Muscle of leg (tissue), 3 donors: ENCODE measurements at regions not wholly inside any gene's neighbourhood (a gene's known extent, or its start where the extent isn't known, plus 50 kb on each side); places are given as distances from the start of the nearest gene placed in this dataset.

ENCODE experiments used
- DNase-seq: peaks from one replicate; pipeline ENCODE4 v3.0.0; 2013
- H3K27ac ChIP-seq: one replicate; pipeline ENCODE4 v1.5.1; 2013; ENCODE audit warnings: mild to moderate bottlenecking, low read length, control low read depth
- H3K27me3 ChIP-seq: one replicate; pipeline ENCODE4 v1.6.1; 2013; ENCODE audit warnings: low read length; ENCODE audit not compliant: control insufficient read depth, insufficient read depth
- H3K36me3 ChIP-seq: one replicate; pipeline ENCODE4 v1.6.1; 2013; ENCODE audit warnings: low read length; ENCODE audit not compliant: control insufficient read depth, insufficient read depth
- H3K4me1 ChIP-seq: one replicate; pipeline ENCODE4 v1.6.1; 2013; ENCODE audit warnings: low read length; ENCODE audit not compliant: control insufficient read depth, insufficient read depth
- H3K4me3 ChIP-seq: one replicate; pipeline ENCODE4 v1.5.1; 2013; ENCODE audit warnings: low read length, control low read depth
- H3K9me3 ChIP-seq: replicated peaks from 2 replicates; pipeline ENCODE4 v1.6.1; 2013; ENCODE audit warnings: low read depth, low read length; ENCODE audit not compliant: control insufficient read depth
- WGBS: methylation state at CpG from one replicate; pipeline ENCODE4 v1.1.5; 2013; ENCODE audit warnings: missing lambda C conversion rate; ENCODE audit not compliant: insufficient coverage; 5-methylcytosine and 5-hydroxymethylcytosine counted together

- Histone ChIP-seq H3K4me1 (no peaks in the 10 kb centered on the region), H3K27me3 (no peaks in the 10 kb centered on the region), H3K27ac (no peak overlapping the region), H3K36me3 (no peaks in the 10 kb centered on the region), H3K4me3 (no peak overlapping the region), H3K9me3 (peaks cover 7% of the 10 kb centered on the region)
- WGBS: no CpG with 5 or more reads among the region's 3 CpGs
- no peak for DNase-seq
Observed at GRCh38 chr12:88291498-88292131, 149.5 kb downstream of the TMTC3 start.

- Histone ChIP-seq H3K36me3 (no peaks in the 10 kb centered on the region), H3K4me3 (no peak overlapping the region), H3K9me3 (peaks cover 7% of the 10 kb centered on the region), H3K27me3 (no peaks in the 10 kb centered on the region), H3K27ac (no peak overlapping the region), H3K4me1 (no peaks in the 10 kb centered on the region)
- no peak for DNase-seq
Observed at GRCh38 chr12:88298014-88298682, 156.0 kb downstream of the TMTC3 start.

- no peak overlapping the region for H3K4me3 ChIP-seq
- no peak overlapping the region for H3K27ac ChIP-seq
- no CpG with 5 or more reads among the region's 4 CpGs for WGBS
- DNase-seq: no peak
- H3K4me1 ChIP-seq: no peaks in the 10 kb centered on the region
- no peaks in the 10 kb centered on the region for H3K36me3 ChIP-seq
- H3K9me3 ChIP-seq: peaks cover 4% of the 10 kb centered on the region
- no peaks in the 10 kb centered on the region for H3K27me3 ChIP-seq
Observed at GRCh38 chr12:88298761-88299242, 156.7 kb downstream of the TMTC3 start.

- H3K36me3 ChIP-seq: no peaks in the 10 kb centered on the region
- H3K9me3 ChIP-seq: peaks cover 4% of the 10 kb centered on the region
- no peaks in the 10 kb centered on the region for H3K4me1 ChIP-seq
- WGBS: 69% methylated on average over 2 of the region's 4 CpGs
- H3K27me3 ChIP-seq: no peaks in the 10 kb centered on the region
- no peak overlapping the region for H3K4me3 ChIP-seq
- no peak overlapping the region for H3K27ac ChIP-seq
- no peak for DNase-seq
Observed at GRCh38 chr12:88299567-88300101, 157.5 kb downstream of the TMTC3 start.

- Histone ChIP-seq H3K4me1 (no peaks in the 10 kb centered on the region), H3K27me3 (no peaks in the 10 kb centered on the region), H3K27ac (no peak overlapping the region), H3K4me3 (no peak overlapping the region), H3K9me3 (no peaks in the 10 kb centered on the region), H3K36me3 (no peaks in the 10 kb centered on the region)
- DNase-seq: no peak
Observed at GRCh38 chr12:88300931-88301330, 158.8 kb downstream of the TMTC3 start.

GRCh38 chr12:88303335-88303734 lies 161.2 kb downstream of the TMTC3 start:
- WGBS: 83% methylated on average over 1 of the region's 1 CpG
- DNase-seq: no peak
- H3K4me3 ChIP-seq: no peak overlapping the region

GRCh38 chr12:88305254-88305890 lies 163.3 kb downstream of the TMTC3 start:
- Histone ChIP-seq H3K36me3 (no peaks in the 10 kb centered on the region), H3K4me3 (no peak overlapping the region), H3K27ac (no peak overlapping the region), H3K9me3 (no peaks in the 10 kb centered on the region), H3K4me1 (no peaks in the 10 kb centered on the region), H3K27me3 (no peaks in the 10 kb centered on the region)
- no peak for DNase-seq
- no CpG with 5 or more reads among the region's 5 CpGs for WGBS

More at GRCh38 chr12:88303335-88303734, 161.2 kb downstream of the TMTC3 start:
- no peaks in the 10 kb centered on the region for H3K27me3 ChIP-seq
- H3K27ac ChIP-seq: no peak overlapping the region
- H3K9me3 ChIP-seq: no peaks in the 10 kb centered on the region
- H3K36me3 ChIP-seq: no peaks in the 10 kb centered on the region
- H3K4me1 ChIP-seq: no peaks in the 10 kb centered on the region

- no peak for DNase-seq
- H3K4me1 ChIP-seq: no peaks in the 10 kb centered on the region
- 86% methylated on average over 1 of the region's 5 CpGs for WGBS
- H3K9me3 ChIP-seq: no peaks in the 10 kb centered on the region
- no peak overlapping the region for H3K4me3 ChIP-seq
- no peaks in the 10 kb centered on the region for H3K27me3 ChIP-seq
- no peaks in the 10 kb centered on the region for H3K36me3 ChIP-seq
- H3K27ac ChIP-seq: no peak overlapping the region
Observed at GRCh38 chr12:88306471-88307069, 164.5 kb downstream of the TMTC3 start.

- Histone ChIP-seq H3K27me3 (no peaks in the 10 kb centered on the region), H3K4me1 (no peaks in the 10 kb centered on the region), H3K4me3 (no peak overlapping the region), H3K27ac (no peak overlapping the region), H3K9me3 (no peaks in the 10 kb centered on the region), H3K36me3 (no peaks in the 10 kb centered on the region)
- no peak for DNase-seq
- 83% methylated on average over 2 of the region's 4 CpGs for WGBS
Observed at GRCh38 chr12:88307961-88308360, 165.9 kb downstream of the TMTC3 start.

GRCh38 chr12:88308825-88309224 lies 166.7 kb downstream of the TMTC3 start:
- Histone ChIP-seq H3K27me3 (no peaks in the 10 kb centered on the region), H3K9me3 (no peaks in the 10 kb centered on the region), H3K4me1 (no peaks in the 10 kb centered on the region), H3K36me3 (no peaks in the 10 kb centered on the region), H3K4me3 (no peak overlapping the region), H3K27ac (no peak overlapping the region)
- peak; percentile 24 for DNase-seq
